GM21367 (cell line): ENCODE measurements at regions not wholly inside any gene's neighbourhood (a gene's known extent, or its start where the extent isn't known, plus 50 kb on each side); places are given as distances from the start of the nearest gene placed in this dataset.

Source experiments
- ATAC-seq: cut with Tn5 transposase; IDR thresholded peaks from one replicate; pipeline ENCODE4 v1.9.1; 2021; ENCODE audit not compliant: unreplicated experiment

- no peak for ATAC-seq
Observed at GRCh38 chr2:58572731-58573130, 331.6 kb upstream of the FANCL start.

GRCh38 chr2:58571181-58571852 lies 330.2 kb upstream of the FANCL start:
- ATAC-seq: peak; percentile 80

- ATAC-seq: peak; percentile 62
Observed at GRCh38 chr2:58569475-58570185, 328.5 kb upstream of the FANCL start.

GRCh38 chr2:58568901-58569300 lies 327.8 kb upstream of the FANCL start:
- no peak for ATAC-seq

GRCh38 chr2:58562276-58562675 lies 321.2 kb upstream of the FANCL start:
- ATAC-seq: no peak

GRCh38 chr2:58560531-58560930 lies 319.4 kb upstream of the FANCL start:
- no peak for ATAC-seq

- no peak for ATAC-seq
Observed at GRCh38 chr2:58558881-58559280, 317.8 kb upstream of the FANCL start.

- no peak for ATAC-seq
Observed at GRCh38 chr2:58557176-58557575, 316.1 kb upstream of the FANCL start.

GRCh38 chr2:58553937-58554336 lies 312.8 kb upstream of the FANCL start:
- ATAC-seq: no peak

GRCh38 chr2:58553522-58553921 lies 312.4 kb upstream of the FANCL start:
- no peak for ATAC-seq

GRCh38 chr2:58545300-58546280 lies 304.5 kb upstream of the FANCL start:
- no peak for ATAC-seq

GRCh38 chr2:58543442-58543841 lies 302.3 kb upstream of the FANCL start:
- no peak for ATAC-seq

- no peak for ATAC-seq
Observed at GRCh38 chr2:58541511-58541910, 300.4 kb upstream of the FANCL start.

GRCh38 chr2:58540681-58541080 lies 299.6 kb upstream of the FANCL start:
- no peak for ATAC-seq

- no peak for ATAC-seq
Observed at GRCh38 chr2:58539973-58540372, 298.8 kb upstream of the FANCL start.

- no peak for ATAC-seq
Observed at GRCh38 chr2:58535990-58536389, 294.9 kb upstream of the FANCL start.

- ATAC-seq: no peak
Observed at GRCh38 chr2:58535182-58535581, 294.1 kb upstream of the FANCL start.

GRCh38 chr2:58533376-58533775 lies 292.3 kb upstream of the FANCL start:
- no peak for ATAC-seq

GRCh38 chr2:58532641-58533040 lies 291.5 kb upstream of the FANCL start:
- ATAC-seq: no peak

- ATAC-seq: no peak
Observed at GRCh38 chr2:58527647-58528046, 286.5 kb upstream of the FANCL start.

GRCh38 chr2:58521803-58522554 lies 280.9 kb upstream of the FANCL start:
- ATAC-seq: no peak
